ENCODE measurements at regions not wholly inside any gene's neighbourhood (a gene's known extent, or its start where the extent isn't known, plus 50 kb on each side); places are given as distances from the start of the nearest gene placed in this dataset.

- intact Hi-C loops (cut with DNase I), result no loop called here
- Histone ChIP-seq H3K9me3 (no peaks in the 10 kb centered on the region), H3K27ac (no peak overlapping the region), H3K27me3 (no peaks in the 10 kb centered on the region), H3K4me3 (no peak overlapping the region), H3K4me1 (no peaks in the 10 kb centered on the region), H3K36me3 (no peaks in the 10 kb centered on the region)
- WGBS, 2 donors, result 69 to 70% methylated on average over 3 of the region's 3 CpGs
- DNase-seq, result no peak
- TF ChIP-seq, protein P1, sequence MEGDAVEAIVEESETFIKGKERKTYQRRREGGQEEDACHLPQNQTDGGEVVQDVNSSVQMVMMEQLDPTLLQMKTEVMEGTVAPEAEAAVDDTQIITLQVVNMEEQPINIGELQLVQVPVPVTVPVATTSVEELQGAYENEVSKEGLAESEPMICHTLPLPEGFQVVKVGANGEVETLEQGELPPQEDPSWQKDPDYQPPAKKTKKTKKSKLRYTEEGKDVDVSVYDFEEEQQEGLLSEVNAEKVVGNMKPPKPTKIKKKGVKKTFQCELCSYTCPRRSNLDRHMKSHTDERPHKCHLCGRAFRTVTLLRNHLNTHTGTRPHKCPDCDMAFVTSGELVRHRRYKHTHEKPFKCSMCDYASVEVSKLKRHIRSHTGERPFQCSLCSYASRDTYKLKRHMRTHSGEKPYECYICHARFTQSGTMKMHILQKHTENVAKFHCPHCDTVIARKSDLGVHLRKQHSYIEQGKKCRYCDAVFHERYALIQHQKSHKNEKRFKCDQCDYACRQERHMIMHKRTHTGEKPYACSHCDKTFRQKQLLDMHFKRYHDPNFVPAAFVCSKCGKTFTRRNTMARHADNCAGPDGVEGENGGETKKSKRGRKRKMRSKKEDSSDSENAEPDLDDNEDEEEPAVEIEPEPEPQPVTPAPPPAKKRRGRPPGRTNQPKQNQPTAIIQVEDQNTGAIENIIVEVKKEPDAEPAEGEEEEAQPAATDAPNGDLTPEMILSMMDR (IDR thresholded peaks at IDR 0.05), result no peak
- TF ChIP-seq POLR2A (IDR thresholded peaks at IDR 0.05) (no peak), POLR2AphosphoS5 (IDR thresholded peaks at IDR 0.05) (no peak), EP300 (IDR thresholded peaks at IDR 0.05) (no peak)
These were observed 97.9 kb upstream of the TENM4 start for GRCh38 chr11:79538775-79539174.

DNA sequence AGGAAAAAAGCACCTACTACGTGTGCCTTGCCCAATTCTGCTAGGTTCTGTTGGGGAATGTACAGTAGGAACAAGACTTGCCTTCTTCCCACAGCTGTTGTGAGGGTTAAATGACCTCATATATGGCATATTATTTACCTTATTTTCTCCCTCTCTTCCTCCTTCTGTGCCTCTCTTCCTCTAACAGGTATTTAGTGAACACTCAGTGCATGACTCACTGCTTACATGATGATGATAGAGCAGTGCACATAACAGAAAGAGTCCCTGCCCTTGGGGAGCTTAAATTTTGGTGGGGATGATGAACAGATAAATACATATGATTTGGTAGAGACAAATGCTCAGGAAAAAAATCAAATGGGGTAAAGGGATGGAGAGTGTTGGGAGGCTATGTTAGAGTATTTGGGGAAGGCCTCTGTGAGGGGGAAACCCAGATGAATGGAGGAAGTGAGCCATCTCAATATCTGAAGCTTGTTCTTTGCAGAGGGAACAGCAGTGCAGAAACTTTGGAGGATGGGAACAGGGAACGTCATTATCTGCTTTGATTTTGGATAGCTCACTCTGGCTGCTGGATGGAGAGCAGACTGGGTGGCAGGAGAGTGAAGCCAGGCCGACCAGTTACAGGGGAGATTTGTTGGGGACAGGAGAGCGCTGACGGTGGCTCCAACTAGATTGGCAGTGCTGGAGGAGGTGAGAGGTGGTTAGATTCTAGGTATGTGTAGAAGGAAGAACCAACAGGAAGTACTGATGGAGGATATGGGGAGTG is 95.5 kb upstream of the TENM4 start:
- H3K9me3 ChIP-seq, result no peaks in the 10 kb centered on the region
- no peak overlapping the region for H3K27ac ChIP-seq
- H3K27me3 ChIP-seq, result no peaks in the 10 kb centered on the region
- no peaks in the 10 kb centered on the region for H3K36me3 ChIP-seq
- intact Hi-C loops (cut with DNase I), result no loop called here
- no peak overlapping the region for H3K4me3 ChIP-seq
- WGBS, 2 donors, result 66 to 68% methylated on average over 5 of the region's 5 CpGs
- H3K4me1 ChIP-seq, result no peaks in the 10 kb centered on the region
- no peak for DNase-seq
- TF ChIP-seq EP300 (IDR thresholded peaks at IDR 0.05), result no peak
- TF ChIP-seq, protein P1 (IDR thresholded peaks at IDR 0.05), result no peak
- TF ChIP-seq POLR2A (IDR thresholded peaks at IDR 0.05), result no peak
- TF ChIP-seq POLR2AphosphoS5 (IDR thresholded peaks at IDR 0.05), result no peak

DNA sequence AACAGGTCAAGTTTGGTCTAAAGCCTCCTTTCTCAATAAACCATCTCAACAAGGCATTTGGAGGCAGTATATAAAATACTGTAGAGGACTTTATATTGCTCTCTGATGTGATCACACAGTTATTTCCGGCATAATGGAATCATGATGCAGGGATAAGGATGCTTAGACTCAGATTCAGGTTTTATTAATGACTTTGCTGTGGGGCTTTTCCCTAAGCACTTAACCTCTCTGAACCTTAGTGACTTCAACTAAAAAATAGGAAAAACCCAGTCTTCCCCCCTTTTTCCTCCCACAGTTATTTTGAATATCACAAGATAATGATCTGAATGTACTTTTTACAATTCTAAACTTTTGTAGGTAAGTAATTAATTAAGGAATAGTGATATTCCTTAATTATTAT is 94.8 kb upstream of the TENM4 start:
- Histone ChIP-seq H3K4me1 (no peaks in the 10 kb centered on the region), H3K27ac (no peak overlapping the region), H3K4me3 (no peak overlapping the region), H3K27me3 (no peaks in the 10 kb centered on the region), H3K9me3 (no peaks in the 10 kb centered on the region), H3K36me3 (no peaks in the 10 kb centered on the region)
- no peak for DNase-seq
- TF ChIP-seq POLR2AphosphoS5 (IDR thresholded peaks at IDR 0.05), result no peak
- TF ChIP-seq, protein P1 (IDR thresholded peaks at IDR 0.05), result no peak
- TF ChIP-seq EP300 (IDR thresholded peaks at IDR 0.05), result no peak
- TF ChIP-seq POLR2A (IDR thresholded peaks at IDR 0.05), result no peak
- intact Hi-C loops (cut with DNase I), result no loop called here
- WGBS, 2 donors, result 75 to 90% methylated on average over 1 of the region's 1 CpG

GRCh38 chr11:79525257-79525656 is 84.4 kb upstream of the TENM4 start:
- Histone ChIP-seq H3K36me3 (no peaks in the 10 kb centered on the region), H3K4me3 (no peak overlapping the region), H3K9me3 (no peaks in the 10 kb centered on the region), H3K27me3 (no peaks in the 10 kb centered on the region), H3K4me1 (no peaks in the 10 kb centered on the region), H3K27ac (no peak overlapping the region)
- intact Hi-C loops (cut with DNase I), result no loop called here
- no peak for TF ChIP-seq POLR2A (IDR thresholded peaks at IDR 0.05)
- TF ChIP-seq, protein P1 (IDR thresholded peaks at IDR 0.05), result no peak
- TF ChIP-seq POLR2AphosphoS5 (IDR thresholded peaks at IDR 0.05), result no peak
- no peak for TF ChIP-seq EP300 (IDR thresholded peaks at IDR 0.05)
- DNase-seq, result no peak

DNA sequence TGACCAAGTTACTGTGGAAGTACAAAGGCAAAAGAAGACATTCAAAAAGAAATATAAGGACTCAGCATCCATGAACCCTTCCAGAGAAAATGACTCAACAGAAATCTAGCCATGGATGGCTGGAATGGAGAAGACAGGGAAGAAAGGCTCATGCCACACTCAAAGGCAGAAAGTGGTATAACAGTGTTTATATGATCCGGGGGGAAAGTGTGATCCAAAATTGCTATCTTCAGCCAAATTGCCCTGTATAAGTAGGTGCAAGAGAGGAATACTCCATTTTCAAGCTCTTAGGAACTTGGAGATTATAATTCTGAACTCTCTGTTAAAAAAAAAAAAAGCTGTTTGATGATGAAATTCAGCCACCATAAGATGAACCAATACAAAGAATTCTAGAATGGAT is 81.8 kb upstream of the TENM4 start:
- Histone ChIP-seq H3K4me1 (no peaks in the 10 kb centered on the region), H3K27ac (no peak overlapping the region), H3K36me3 (no peaks in the 10 kb centered on the region), H3K9me3 (no peaks in the 10 kb centered on the region), H3K27me3 (no peaks in the 10 kb centered on the region), H3K4me3 (no peak overlapping the region)
- intact Hi-C loops (cut with DNase I), result no loop called here
- 80 to 86% methylated on average over 1 of the region's 1 CpG for WGBS, 2 donors
- no peak for DNase-seq
- no peak for TF ChIP-seq POLR2AphosphoS5 (IDR thresholded peaks at IDR 0.05)
- no peak for TF ChIP-seq POLR2A (IDR thresholded peaks at IDR 0.05)
- TF ChIP-seq, protein P1 (IDR thresholded peaks at IDR 0.05), result no peak
- no peak for TF ChIP-seq EP300 (IDR thresholded peaks at IDR 0.05)

Measured in sigmoid colon (tissue), 6 donors.